HG02610 (cell line): ENCODE measurements at regions not wholly inside any gene's neighbourhood (a gene's known extent, or its start where the extent isn't known, plus 50 kb on each side); places are given as distances from the start of the nearest gene placed in this dataset.
"Not testable (repeated sequence)": the region's sequence is repeated elsewhere in the genome, so short reads cannot be mapped to it uniquely, and the experiment has no call there.

ENCODE experiments used
- ATAC-seq: cut with Tn5 transposase; IDR thresholded peaks from one replicate; pipeline ENCODE4 v1.9.1; 2021; ENCODE audit warnings: mild to moderate bottlenecking, moderate library complexity; ENCODE audit not compliant: unreplicated experiment

- ATAC-seq, result no peak
Measured at GRCh38 chrX:138875472-138875871, 164.0 kb upstream of the FGF13 start.

GRCh38 chrX:138874271-138874935 lies 162.9 kb upstream of the FGF13 start:
- no peak for ATAC-seq

DNA sequence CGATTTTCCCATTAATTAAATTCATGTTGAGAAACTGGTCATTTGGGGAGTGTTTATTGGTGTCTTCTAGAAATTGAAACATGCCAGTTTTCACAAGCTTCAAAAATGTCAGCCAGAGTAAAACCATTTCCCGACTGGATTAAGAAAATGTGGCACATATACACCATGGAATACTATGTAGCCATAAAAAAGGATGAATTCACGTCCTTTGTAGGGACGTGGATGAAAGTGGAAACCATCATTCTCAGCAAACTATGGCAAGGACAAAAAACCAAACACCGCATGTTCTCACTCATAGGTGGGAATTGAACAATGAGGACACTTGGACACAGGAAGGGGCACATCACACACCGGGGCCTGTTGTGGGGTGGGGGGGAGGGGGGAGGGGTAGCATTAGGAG lies 162.1 kb upstream of the FGF13 start:
- not testable (repeated sequence) for ATAC-seq

DNA sequence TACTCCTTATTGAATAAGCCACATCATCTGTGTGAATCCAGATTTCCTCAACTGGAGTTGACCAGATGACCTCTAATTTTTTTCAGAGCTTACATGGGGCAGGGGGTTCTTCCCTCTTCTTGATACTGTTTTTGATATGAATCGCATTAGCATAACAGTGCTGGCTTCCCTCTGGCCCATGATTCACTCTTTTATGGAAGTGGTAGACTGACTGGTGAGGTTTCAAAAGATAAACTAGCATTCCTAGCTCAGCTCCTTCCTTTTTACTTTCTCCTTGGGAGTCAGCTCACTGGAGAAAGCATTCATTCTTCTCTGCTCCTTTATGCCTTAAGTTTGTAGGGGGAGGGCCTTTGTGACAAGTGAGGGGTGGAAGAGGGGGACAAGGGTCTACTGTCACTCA lies 161.0 kb upstream of the FGF13 start:
- no peak for ATAC-seq

- ATAC-seq, result no peak
Measured at GRCh38 chrX:138871739-138872138, 160.2 kb upstream of the FGF13 start.

- no peak for ATAC-seq
Measured at GRCh38 chrX:138866643-138867042, 155.1 kb upstream of the FGF13 start.

DNA sequence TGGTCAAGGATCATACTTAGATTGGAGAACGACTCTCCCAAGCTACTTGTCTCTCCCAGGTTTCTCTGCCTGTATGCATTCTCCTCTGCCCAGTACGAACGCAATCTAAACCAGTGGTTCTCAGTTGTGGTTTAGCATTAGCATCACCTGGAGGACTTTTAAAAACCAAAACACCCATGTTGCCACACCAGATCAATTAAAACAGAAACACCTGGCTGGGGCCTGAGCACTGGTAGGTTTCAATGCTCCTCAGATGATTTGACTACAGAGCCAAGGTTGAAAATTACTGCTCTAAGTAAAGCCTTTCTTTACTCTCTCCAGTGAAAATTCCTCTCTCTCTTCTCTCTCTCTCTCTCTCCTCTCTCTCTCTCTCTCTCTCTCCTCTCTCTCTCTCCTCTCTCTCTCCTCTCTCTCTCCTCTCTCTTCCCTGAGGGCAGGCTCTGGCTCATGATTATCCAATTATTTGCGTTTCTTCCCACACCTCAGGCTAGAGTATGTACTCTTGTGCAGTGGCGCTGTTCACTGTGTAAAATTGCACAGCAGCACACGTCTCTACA lies 153.7 kb upstream of the FGF13 start:
- ATAC-seq, result no peak

DNA sequence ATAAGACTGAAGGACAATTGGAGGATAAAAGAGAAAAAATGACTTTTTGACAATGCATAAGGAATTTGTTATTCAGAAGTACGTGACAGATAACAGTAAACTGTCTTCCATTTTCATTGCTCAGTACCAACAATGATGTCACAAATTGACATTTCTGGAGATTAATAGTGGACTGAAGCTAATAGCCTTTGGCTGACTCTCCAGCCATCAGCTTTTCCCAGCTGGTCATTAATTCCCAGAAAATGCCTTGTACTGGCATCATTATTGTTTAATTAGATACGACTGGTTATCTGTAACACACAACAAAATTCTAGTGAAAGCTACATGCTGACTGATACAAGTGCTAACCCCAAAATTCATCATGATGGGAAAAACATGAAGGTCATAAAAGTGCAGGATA lies 147.9 kb upstream of the FGF13 start:
- no peak for ATAC-seq

- no peak for ATAC-seq
Measured at GRCh38 chrX:138858951-138859350, 147.4 kb upstream of the FGF13 start.

DNA sequence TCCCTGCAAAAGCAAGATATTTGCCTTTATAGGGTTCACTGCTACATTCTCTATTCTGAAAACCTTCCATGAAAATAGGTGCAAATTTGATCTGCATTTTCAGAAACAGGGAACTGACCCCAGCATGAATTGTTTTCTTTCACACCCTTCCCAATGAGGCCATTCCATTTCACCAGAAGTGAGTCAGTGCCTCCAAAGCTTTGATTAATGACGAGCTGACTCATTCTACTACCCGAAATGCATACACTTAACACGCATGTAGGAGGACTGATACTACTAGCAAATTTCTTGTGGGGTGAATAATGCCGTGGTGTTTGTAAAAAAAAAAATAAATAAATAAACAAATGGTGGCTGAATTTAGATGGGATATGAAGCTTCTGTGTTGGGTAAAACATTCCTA lies 146.9 kb upstream of the FGF13 start:
- ATAC-seq, result no peak

DNA sequence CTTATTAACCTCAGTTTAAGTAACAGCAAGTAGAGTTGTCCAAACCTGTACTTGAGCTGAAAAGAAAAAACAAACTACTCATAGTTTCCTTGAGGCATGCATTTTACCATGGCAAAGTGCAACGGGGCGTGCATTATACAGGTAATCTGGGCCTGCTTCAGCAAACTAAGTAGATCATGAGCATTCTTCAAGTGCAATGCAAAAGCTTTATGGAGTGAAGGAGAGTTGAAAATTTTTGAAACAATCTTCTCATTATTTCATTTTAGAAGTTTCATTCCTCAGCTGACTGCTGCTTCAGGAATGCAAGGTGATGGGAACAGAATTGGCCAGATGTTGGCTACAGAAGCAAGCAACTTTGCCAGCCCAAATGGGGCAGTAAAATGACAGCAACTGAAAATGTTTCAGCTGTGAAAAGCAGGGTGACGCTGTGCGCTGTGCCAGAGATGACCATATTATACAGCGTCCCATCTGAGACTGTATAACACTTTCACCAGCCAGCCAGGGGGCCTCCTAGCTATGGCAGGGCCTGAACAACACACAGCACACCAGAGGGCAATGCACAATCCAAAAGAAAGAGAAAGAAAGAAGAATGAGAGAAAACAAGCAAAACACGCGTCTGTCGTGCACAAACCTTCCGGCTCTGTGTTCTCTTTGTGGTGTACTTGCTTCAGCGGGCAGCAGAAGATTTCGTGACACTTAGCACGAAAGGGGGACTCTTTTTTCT lies 145.5 kb upstream of the FGF13 start:
- ATAC-seq, result no peak

DNA sequence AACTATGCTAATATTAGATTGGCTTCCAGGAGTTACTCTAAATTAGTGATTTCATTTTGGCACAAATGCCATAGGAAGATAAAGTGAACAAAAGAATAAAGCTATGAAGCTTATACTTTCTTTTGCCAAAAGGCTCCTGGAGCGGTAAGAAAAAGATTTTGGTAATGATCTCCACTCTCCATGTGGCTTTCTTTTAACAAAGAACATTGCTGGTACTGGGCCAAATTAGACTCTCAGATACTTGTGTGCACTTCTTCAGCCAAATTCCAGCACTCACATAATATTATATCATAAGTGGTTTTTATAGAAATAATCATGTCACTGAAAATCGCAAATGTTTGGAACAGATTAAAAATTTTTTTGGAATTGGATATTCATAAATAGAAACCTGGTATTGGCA lies 142.4 kb upstream of the FGF13 start:
- no peak for ATAC-seq

DNA sequence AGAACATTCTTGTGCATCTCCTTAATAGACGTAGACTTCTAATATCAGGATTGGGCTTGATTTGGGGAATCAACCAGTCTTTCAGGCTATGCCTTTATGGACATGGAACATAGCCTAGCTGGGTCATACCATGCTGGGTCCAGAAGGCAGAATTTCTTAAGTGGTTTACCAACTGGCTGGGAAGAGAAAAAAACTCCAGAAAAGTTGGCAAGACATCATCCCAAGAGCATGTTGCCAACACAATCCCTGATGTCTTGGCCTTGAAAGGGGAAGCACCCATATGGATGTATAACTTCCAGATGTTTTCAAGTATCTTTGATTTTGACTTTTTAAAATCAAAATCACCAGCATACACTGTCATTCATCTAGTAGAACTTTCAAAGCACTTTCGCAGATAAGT lies 138.0 kb upstream of the FGF13 start:
- no peak for ATAC-seq

DNA sequence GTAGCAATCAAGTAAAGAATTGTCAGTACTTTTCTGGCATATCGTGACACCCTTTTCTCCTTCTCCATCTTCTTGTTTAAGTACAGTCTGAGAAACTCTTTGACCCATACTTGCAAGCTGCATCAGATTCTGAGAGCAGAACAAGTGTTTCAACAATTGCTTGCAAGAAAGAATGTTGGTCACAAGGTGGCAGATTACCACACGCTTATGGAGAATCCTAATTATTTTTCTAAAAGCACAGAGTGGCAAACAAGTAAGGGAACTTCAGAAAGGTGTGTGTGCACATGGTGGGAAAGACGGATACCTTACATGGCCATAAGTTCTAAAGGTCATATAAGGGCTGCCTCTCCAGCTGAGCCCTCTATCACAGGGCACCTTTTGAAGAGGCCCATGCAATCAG lies 136.4 kb upstream of the FGF13 start:
- ATAC-seq, result no peak

DNA sequence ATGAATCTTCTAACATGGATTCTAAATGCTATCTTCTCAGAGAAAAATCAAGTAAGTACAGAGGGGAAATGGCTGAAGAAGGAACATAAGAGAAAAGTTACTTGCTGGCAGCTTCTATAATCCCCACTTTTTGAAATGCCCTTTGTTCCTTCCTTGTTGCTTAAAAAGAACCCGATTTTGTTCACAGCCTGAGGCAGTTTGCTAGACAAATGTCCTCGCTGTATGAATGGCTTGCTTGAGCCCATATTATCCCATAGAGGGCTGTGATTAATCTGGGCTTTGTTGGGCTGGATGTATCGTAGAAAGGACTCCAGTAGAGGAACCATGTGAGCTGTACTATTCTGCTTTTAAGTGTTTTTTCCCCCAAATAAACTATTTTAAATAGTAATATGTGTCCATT lies 134.3 kb upstream of the FGF13 start:
- ATAC-seq, result no peak

GRCh38 chrX:138807400-138807799 lies 95.9 kb upstream of the FGF13 start:
- not testable (repeated sequence) for ATAC-seq

DNA sequence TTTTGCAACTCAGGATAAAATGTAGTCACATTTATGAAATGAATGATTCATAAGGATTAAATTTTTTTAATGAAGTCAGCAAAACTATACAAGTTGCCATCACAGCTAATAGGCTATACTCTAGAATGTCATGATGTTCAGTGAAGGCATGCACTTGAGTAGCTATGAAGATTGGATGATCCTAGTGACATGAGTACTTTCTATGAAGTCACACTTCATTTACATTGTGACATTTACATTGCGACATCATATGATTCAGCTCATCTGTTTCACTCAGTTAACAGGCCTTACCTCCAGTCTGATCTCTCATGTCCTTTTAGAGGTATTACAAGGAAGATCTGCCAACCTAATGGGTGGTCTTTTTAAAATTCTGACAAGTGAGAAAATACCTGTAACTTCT lies 82.7 kb upstream of the FGF13 start:
- no peak for ATAC-seq

DNA sequence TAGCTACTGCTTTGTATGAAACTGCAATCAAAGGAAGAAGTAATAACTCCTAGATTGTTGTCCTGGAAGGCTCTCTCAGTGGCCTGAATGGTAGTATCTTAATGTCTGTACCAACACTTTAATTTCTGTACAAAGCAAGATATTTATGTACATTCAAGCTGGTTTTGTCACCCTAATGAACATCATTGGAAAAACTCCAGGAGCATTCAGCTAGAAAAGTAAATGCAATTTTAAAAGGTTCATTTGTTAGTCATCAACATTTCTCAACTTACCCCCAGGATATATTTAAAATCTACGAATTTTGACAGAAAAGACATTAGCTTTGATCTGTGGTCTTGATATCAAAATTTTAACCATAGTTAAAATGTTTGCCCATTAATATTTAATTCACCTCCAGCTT lies 80.0 kb upstream of the FGF13 start:
- no peak for ATAC-seq

DNA sequence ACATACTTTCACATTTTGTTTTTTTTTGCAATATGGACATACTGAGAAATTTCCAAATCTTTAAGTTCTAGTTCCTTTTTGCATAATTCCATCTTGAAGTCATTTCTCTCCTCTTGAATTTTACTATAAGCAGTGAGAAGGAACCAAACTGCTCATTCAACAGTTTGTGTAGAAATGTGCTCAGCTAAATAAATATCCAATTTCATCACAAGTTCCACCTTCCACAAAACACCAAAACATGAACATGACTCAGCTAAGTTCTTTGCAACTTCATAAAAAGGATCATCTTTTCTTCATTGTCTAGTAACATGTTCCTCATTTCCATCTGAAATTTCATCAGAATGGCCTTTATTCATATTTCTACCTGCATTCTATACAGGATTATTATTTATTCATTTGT lies 77.3 kb upstream of the FGF13 start:
- no peak for ATAC-seq

DNA sequence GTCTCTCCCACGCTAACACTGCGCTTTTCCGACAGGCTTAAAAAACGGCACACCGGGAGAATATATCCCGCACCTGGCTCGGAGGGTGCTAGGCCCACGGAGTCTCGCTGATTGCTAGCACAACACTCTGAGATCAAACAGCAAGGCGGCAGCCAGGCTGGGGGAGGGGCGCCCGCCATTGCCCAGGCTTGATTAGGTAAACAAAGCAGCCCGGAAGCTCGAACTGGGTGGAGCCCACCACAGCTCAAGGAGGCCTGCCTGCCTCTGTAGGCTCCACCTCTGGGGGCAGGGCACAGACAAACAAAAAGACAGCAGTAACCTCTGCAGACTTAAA lies 67.0 kb upstream of the FGF13 start:
- ATAC-seq, result not testable (repeated sequence)

DNA sequence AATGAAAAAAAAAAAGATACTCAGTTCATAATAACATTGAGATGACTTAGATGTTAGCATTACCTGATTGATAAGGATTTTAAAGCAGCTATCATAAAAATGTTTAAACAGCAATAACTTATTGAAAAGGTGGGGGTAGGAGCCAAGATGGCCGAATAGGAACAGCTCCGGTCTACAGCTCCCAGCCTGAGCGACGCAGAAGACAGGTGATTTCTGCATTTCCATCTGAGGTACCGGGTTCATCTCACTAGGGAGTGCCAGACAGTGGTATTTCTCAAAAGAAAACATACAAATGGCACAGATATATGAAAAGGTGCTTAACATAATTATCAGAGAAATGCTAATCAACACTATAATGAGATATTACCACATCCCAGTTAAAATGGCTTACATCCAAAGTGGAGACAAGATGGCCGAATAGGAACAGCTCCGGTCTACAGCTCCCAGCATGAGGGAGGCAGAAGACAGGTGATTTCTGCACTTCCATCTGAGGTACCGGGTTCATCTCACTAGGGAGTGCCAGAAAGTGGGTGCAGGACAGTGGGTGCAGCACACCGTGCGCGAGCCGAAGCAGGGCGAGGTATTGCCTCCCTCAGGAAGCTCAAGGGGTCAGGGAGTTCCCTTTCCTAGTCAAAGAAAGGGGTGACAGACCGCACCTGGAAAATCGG lies 66.5 kb upstream of the FGF13 start:
- not testable (repeated sequence) for ATAC-seq

- no peak for ATAC-seq
Measured at GRCh38 chrX:138777230-138777629, 65.7 kb upstream of the FGF13 start.
